Hematopoietic multipotent progenitor cell treated with erythropoietin and hydrocortisone succinate and interleukin-3 and kit ligand, for 17 days (in vitro differentiated cells): ENCODE measurements at regions not wholly inside any gene's neighbourhood (a gene's known extent, or its start where the extent isn't known, plus 50 kb on each side); places are given as distances from the start of the nearest gene placed in this dataset.
A peak's percentile ranks its signal among the peaks of the same experiment; 100 is the strongest.
"Not testable (repeated sequence)": the region's sequence is repeated elsewhere in the genome, so short reads cannot be mapped to it uniquely, and the experiment has no call there.

Source experiments
- DNase-seq: peaks from one replicate; pipeline ENCODE4 v3.0.0-alpha.2; 2015; ENCODE audit warnings: low spot score

DNA sequence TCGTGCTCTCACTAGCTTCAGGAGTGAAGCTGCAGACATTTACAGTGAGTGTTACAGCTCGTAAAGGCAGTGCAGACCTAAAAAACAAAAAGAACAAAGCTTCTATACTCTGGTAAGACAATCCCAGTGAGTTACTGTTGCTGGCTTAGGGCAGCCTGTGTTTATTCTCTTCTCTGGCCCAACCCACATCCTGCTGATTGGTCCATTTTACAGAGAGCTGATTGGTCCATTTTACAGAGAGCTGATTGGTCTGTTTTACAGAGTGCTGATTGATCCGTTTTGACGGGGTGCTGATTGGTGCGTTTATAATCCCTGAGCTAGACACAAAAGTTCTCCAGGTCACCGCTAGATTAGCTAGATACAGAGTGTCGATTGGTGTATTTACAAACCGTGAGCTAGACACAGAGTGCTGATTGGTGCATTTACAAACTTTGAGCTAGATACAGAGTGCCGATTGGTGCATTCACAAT, 158.0 kb downstream of the KLRB1 start:
- peak; percentile 49 for DNase-seq

DNA sequence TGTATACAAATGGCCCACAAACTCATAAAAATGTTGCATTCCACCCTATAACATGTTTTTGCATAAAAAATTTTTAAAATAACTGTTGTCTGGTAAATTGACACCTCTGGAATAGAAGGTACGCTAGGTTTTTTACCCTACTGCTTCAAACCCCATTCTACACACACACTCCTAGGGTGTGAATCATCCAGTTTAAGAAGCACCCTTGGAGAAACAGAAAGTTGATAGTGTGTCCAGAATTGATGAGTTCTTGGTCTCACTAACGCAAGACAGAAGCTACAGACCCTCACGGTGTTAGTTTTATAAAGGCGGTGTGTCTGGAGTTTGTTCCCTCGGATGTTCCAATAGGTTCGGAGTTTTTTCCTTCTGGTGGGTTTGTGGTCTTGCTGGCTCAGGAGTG, 158.5 kb downstream of the KLRB1 start:
- peak; percentile 28 for DNase-seq

DNA sequence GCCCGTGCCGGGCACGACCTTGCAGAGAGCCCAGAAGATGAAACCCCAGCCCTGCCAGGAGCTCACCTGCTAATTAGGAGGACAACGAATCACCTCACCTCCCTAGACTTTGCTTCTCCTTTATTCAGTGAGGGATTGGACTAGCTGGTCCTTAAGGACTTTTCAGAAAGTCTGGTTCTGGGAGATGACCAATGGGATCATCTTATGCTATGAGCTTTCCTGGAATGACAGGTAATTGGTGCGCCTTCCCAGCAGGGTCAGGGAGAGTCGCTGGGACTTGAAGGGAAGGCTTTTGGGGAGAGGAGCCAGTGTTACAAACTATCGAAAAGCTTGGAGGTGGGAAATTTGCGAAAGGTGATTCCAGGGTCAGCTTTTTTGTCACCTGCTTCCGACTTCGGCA, 159.1 kb downstream of the KLRB1 start:
- not testable (repeated sequence) for DNase-seq

- peak; percentile 82 for DNase-seq
These were observed 159.7 kb downstream of the KLRB1 start for GRCh38 chr12:9447791-9448614.

DNA sequence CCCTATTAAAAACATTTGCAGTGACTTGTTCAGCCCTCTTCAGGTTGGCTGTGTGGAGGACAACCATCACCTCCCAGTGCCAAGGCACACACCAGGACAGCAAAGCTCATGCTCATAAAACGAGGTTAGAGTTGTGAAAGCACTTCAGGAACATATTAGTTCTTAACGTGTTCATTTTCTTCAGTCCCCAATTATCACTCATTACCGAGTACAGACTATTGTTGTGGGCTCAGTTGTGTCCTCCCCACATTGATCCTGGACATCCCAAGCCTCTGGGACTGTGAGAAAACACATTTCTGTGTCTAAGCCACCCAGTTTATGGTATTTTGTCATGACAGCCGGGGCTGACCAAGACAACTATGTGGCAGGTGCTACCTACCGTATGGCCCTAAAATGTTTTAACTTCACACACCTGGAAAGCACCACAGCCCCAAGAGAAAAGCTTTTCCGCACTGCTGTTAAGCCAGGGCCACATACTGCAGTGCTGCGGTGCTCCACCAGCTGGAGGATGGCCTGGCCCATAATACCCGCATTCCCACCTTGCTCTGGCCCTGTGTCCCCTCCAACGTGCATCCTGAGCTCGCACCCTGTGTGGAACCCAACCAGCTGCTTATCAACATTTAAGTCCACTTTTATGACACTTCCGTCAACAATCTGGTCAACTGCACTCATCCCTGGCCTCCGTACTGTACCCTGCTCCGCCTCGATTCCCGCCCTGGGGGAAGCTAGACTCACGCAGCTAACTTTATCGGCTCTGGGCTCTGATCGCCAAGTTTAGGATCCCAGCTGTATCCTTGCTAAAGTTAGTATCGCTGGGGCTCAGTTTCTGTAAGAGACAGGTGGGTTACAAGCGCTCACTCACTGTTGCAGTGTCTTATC, 160.6 kb downstream of the KLRB1 start:
- not testable (repeated sequence) for DNase-seq

- DNase-seq, result not testable (repeated sequence)
These were observed 167.3 kb downstream of the KLRB1 start for GRCh38 chr12:9440428-9440827.

- not testable (repeated sequence) for DNase-seq
These were observed 172.0 kb downstream of the KLRB1 start for GRCh38 chr12:9435682-9436081.

DNA sequence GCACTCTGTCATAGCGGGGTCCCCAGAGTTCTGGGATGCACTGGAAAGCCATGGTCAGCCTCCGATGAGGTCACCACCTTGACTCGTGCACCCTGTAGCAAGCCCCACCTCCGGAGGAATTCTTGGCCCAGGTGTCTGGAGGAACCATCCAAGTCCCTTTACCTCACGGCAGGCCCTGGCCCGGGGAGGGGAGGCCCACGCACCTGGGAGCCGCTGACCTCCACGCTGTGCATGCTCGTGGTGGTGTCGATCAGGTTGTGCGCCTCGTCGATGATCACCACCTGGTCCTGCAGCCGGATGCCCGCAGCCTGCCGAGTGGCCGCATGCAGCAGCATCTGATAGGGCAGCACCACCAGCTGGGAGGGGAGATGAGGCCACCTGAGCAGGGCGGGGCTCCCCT, 177.3 kb downstream of the KLRB1 start:
- DNase-seq, result not testable (repeated sequence)

GRCh38 chr12:9428856-9429255, 178.9 kb downstream of the KLRB1 start:
- not testable (repeated sequence) for DNase-seq

DNA sequence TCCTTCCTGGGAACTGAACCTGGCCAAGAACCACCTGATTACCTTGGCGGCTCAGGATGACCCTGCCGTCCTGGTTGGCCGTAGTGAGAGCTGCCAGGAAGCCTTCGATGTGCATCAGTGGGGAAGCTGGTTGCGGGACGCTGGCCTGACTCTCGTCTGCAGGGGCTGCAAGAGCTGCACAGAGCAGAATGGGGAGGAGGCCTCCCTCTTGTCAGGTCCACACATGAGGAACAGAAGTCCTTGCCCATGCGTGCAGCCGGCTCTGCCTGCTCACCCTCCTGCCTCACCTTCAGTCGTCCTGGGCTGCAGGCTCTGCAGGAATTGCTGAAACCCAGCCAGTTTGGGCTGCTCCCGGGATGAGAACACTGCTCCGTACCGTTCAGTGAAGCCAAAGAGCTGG, 182.3 kb downstream of the KLRB1 start:
- not testable (repeated sequence) for DNase-seq

GRCh38 chr12:9424175-9424740, 183.5 kb downstream of the KLRB1 start:
- DNase-seq, result not testable (repeated sequence)

DNA sequence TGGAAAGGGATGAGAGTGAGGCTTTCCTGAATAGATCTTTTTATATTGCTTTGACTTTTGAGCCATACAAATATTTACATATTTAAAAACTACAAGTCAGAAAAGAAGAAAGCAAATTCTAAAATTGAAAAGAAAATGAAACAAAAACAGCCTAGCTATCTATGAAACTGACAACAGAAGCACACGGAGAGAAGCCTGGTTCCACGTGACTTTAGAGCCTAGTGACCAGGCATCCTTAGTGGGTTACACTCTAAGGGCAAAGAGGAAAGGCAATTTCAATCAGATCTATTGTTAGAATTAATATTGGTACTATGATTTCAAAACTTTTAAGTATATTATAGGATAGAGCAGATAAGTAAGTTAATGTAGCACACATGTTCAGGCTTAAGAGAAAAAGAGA, 185.0 kb downstream of the KLRB1 start:
- not testable (repeated sequence) for DNase-seq

- DNase-seq, result not testable (repeated sequence)
These were observed 186.1 kb downstream of the KLRB1 start for GRCh38 chr12:9421520-9422086.

DNA sequence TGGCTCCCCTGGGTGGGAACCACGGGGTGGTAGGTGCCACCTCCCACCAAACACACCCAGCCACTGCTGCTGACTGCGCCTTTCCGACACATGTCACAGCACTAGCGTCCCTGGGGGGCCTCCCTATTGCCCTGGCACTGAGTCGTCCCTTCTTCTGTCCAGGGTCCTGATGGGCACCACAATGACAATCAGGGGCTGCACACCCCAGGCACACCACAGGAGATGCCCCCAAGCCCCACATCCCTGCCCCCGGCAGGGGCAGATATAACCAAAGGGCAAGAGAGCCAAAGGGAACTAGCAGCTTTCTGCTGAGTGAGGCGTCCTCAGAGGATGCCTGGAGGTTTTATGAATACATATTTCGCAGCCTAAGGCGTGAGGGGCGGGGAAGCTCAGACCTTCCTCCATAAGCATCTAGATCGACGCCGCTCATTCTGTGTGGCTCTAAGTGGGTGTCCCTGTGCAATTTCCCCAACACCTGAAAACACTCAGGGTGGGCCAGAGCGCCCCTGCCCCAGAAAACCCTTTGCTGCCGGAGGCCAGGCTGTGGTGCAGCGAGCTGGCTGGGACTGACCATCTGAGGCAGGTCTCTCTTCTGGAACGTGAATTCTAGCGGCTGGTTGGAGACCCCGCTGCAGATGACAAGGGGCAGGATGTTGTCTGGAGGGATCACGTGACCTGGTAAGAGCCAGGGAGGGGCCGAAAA, 186.7 kb downstream of the KLRB1 start:
- DNase-seq, result not testable (repeated sequence)

DNA sequence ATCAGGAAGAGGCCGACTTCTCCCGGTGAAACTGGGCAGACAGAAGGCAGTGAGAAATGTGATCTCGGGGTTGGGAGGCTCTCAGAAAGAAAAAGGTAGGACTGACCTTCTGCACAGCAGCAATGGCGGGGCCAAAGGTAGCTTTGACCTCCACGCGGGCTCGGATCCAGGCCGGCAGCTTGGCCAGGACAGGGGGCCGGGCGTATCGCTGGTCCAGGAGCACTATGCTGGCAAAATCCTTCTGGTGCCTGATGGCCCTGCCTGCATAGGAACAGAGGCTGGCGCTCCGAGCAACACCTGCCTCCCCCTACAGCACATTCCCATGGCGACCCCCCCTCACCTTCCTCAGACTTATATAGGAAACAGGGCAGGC, 189.1 kb downstream of the KLRB1 start:
- DNase-seq, result not testable (repeated sequence)

DNA sequence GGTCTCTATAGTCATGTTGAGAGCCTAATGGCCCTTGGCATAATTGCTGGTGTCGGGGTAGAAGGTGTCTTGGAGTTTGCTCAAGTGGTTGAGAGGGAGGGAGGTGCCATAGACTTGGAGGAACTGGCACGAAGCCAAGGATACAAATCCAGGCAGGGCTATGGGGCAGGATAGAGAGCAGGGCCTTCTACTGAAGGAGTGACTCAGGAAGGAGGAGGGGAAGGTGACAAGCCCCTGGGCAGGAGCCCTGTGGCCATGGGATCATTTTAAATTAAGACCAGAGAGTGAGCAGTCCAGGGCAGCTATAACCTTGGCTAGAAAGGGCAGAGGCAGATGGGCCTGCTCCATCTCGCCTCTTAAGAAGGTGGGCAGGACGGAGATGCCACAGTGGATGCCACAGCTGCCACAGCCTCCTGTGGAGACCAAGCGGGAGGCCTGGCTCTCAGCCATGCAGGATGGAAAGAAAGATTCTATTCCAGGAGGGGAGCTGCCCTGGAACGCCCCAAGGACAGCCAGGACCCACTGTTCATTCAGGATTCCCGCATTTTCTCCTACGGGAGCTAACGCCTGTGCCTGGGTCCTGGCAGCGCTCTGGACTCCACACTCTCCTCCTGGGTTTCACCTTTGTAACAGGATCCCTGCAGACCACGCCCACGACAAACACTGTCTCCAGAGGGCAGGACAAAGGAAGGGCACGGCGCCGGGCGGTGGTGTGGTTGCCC, 189.6 kb downstream of the KLRB1 start:
- DNase-seq, result not testable (repeated sequence)

GRCh38 chr12:9417341-9417740, 190.4 kb downstream of the KLRB1 start:
- DNase-seq, result not testable (repeated sequence)

DNA sequence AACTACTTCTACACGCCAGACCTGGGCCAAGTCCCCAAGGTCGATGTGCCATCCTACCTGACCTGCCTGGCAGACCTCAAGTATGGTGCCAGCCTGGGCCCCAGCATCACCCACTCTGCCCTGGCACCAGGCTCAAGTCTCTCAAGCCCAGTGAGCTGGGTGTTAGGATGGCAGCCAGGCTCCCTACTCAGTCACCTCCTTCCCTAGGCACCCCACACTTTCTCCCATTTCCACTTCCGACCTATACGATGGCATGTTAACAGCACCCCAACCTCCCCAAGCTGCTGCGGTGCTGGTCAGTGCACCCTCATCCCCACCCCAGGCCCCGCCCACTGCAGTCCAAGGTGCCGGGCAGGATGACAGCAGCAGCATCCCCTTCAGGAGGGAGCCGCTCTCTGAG, 191.4 kb downstream of the KLRB1 start:
- DNase-seq, result not testable (repeated sequence)

DNA sequence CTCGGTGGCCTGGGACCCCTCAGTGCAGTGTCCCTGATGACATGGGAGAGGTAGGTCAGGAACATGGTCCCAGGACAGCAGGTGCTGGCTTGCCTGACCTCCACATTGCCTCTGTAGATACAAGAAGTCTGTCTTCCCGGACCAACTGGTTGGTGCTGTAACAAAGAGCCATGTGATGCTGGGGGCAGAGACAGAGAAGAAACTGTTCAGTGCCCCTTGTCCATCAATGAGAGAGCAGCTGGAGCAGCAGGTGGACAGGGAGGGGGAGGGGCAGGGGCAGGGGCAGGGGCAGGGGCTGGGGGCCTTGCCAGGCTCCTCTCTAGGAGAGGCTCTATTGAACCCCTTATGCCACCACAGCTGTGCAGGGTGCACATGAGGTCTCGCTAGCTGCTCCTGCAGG, 191.8 kb downstream of the KLRB1 start:
- DNase-seq, result not testable (repeated sequence)

GRCh38 chr12:9413862-9414261, 193.9 kb downstream of the KLRB1 start:
- not testable (repeated sequence) for DNase-seq

GRCh38 chr12:9412459-9412858, 195.3 kb downstream of the KLRB1 start:
- not testable (repeated sequence) for DNase-seq
